Amniotic epithelial cell (primary cell): ENCODE measurements at regions not wholly inside any gene's neighbourhood (a gene's known extent, or its start where the extent isn't known, plus 50 kb on each side); places are given as distances from the start of the nearest gene placed in this dataset.
"Not testable (repeated sequence)": the region's sequence is repeated elsewhere in the genome, so short reads cannot be mapped to it uniquely, and the experiment has no call there.

Experiments
- DNase-seq: peaks from one replicate; pipeline ENCODE4 v3.0.0-alpha.2; 2010; ENCODE audit warnings: low read depth

DNA sequence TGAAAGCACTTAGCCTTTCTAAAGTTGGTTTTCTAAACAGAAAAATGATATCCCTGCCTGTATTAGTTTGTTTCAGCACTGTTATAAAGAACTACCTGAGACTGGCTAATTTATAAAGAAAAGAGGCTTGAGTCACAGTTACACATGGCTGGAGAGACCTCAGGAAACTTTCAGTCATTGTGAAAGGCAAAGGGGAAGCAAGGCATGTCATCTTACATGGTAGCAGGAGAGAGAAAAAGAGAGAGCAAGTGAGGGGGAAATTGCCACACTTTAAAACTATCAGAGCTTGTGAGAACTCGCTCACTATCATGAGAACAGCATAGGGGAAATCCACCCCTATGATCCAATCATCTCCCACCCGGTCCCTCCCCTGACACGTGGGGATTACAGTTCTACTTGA is 64.9 kb downstream of the FAM170A start:
- DNase-seq, result no peak

- DNase-seq, result no peak
Observed at GRCh38 chr5:119706049-119706448, 76.7 kb downstream of the FAM170A start.

GRCh38 chr5:119708076-119708790 is 78.9 kb downstream of the FAM170A start:
- no peak for DNase-seq

GRCh38 chr5:119721775-119722174 is 92.4 kb downstream of the FAM170A start:
- no peak for DNase-seq

DNA sequence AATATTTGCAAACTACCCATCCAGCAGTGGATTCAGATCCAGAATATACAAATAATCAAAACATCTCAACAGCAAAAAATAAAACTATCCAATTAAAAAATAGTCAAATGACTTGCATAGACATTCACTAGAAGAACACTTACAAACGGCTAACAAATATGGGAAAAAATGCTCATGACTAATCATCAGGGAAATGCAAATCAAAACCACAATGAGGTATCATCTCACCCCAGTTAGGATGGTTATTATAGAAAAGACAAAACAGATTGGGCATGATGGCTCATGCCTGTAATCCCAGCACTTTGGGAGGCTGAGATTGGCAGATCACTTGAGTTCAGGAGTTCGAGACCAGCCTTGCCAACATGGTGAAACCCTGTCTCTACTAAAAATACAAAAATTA is 95.9 kb downstream of the FAM170A start:
- not testable (repeated sequence) for DNase-seq

DNA sequence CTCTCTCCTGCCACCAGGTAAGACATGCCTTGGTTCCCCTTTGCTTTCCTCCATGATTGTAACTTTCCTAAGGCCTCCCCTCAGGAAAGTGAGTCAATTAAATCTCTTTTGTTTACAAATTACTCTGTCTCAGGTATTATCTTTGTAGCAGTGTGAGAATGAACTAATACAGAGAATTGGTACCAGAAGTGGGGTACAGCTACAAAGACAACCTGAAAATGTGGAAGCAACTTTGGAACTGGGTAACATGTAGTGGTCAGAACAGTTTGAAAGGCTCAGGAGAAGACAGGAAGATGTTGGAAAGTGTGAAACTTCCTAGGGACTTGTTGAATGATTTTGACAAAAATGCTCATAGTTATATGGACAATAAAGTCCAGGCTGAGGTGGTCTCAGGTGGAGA is 97.2 kb downstream of the FAM170A start:
- no peak for DNase-seq

DNA sequence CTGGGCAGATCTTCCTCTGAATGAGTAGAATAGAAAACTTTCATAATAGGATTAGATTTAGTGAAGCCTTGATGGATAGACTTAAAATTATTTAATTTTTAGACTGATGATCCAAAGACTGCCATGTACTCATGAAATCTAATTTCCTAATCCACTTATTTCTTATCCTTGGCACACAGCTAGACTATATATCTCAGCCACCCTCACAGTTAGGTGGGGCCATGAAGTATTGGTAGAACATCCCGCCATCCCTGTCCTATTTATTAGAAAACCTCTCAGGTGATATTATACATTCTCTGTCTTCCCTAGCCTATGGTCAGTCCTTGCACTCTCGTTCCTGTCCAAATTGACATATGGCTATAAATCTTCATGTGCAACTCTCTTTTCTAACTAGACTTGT is 110.9 kb downstream of the FAM170A start:
- no peak for DNase-seq

- no peak for DNase-seq
Observed at GRCh38 chr5:119741691-119742090, 112.3 kb downstream of the FAM170A start.

DNA sequence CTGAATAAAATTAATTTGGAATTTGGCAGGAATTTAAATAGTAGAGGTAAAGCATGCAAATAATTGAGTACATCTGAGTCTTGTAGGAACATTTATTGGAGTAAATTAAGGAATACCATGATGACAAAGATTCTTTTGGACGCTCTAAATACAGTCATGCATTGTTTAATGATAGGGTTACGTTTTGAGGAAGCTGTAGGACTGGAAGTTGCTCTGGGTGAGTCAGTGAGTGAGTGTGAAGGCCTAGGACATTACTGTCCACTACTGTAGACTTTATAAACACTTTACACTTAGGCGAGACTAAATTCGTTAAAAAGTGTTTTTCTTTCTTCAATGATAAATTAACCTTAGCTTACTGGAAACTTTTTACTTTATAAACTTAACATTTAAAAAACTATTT is 113.0 kb downstream of the FAM170A start:
- no peak for DNase-seq

DNA sequence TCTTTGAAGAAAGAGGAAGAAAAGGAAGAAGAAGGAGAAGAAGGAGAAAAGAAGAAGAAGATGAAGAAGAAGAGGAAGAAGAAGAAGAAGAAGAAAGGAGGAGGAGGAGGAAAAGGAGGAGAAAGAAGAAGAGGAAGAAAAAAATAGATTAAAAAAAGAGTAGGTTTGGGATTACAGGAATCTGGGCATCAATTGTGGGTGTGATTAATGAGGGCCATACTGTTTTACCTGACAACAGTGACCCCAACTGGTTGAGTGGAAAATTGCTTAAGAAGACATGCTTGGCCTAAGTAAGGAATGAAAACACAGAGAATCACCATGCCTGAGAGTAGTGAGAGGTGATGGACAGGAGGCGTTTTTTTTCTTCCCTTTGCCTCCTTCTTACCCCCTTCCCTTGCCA is 114.6 kb downstream of the FAM170A start:
- DNase-seq, result peak; percentile 54

DNA sequence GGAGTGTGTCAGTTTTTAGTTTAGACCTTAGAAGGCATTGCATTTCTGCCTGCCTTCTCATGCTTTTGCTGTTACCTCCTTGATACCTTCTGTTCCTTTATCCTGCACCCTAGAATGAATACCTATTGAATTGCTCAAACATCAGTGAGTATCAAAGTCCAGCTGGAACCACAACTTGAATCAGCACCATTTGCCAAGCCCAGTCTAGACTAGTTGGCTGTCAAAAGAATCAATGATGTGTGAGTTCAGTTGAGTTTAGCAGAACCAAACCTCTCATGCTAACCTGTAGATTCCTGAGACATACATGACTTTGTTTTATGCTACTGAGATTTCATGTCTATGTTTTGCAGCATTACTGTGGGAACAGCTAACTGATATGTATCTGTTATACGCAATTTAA is 116.6 kb downstream of the FAM170A start:
- no peak for DNase-seq

DNA sequence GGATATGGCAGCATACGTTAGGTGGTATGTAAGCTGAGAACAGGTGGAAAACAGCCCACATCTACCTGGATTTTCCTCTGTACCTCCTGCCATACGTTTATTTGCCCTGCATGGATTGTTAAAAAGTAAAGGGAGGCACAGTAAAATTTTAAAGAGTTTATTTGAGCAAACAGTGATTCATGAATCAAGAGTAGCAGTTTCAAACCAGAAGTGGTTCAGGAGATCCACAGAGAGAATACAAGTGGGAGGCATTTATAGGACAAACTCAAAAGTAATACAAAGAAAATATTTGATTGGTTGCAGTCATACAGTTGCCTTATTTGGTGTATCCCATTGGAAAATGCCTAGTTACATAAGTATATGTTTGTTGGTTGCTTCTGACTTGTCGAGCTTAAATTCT is 117.6 kb downstream of the FAM170A start:
- no peak for DNase-seq

GRCh38 chr5:119750887-119751733 is 121.8 kb downstream of the FAM170A start:
- DNase-seq, result no peak

- no peak for DNase-seq
Observed at GRCh38 chr5:119751734-119752094, 122.4 kb downstream of the FAM170A start.

DNA sequence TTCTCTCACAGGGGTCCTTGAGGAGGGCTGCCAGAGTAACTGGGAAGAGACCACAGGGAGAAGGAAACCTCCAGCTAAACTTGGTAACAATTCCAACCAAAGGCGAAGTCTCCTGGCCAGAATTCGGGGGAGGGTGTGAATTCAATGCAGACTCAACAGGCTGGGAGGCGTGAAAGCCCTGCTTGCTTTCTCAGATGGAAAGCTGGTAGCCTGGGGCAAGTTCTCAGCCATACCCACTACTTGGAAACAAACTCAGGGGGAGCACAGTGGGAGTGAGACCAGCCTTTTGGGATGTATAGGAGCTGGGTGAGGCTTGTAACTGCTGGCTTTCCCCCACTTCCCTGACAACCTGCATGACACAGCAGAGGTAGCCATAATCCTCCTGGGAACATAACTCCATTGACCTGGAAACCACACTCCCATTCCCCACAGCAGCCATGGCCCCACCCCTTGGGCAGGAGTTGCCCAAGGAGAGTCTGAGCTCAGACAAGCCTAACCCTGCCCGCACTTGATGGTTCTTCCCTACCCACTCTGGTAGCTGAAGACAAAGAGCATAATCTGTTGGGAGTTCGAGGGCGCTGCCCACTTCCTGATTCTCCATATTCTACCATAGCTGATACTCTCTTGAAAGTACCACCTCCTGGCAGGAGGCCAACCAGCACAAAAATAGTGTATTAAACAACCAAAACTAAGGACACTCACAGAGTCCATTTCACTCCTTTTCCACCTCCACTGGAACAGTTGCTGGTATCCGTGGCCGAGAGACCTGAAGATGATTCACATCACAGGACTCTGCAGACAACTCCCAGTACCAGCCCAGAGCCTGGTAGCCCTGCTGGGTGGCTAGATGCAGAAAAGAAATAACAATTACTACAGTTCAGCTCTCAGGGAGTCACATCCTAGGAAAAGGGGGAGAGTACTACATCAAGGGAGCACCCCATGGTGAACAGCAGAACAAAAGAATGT is 123.8 kb downstream of the FAM170A start:
- DNase-seq, result no peak

DNA sequence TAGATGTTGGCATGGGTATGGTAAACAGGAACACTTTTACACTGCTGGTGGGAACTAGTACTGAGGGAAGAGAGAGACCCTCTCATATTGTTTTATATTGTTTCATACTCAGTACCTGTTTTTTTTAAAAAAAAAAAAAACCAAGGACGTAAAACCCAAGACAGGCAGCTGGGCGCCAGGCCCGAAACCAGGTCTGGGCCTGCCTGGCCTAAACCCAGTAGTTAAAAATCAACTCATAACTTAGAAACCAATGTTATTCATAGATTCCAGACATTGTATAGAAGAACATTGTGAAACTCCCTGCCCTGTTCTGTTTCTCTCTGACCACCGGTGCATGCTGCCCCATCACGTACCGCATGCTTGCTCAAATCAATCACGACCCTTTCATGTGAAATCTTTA is 125.5 kb downstream of the FAM170A start:
- not testable (repeated sequence) for DNase-seq

DNA sequence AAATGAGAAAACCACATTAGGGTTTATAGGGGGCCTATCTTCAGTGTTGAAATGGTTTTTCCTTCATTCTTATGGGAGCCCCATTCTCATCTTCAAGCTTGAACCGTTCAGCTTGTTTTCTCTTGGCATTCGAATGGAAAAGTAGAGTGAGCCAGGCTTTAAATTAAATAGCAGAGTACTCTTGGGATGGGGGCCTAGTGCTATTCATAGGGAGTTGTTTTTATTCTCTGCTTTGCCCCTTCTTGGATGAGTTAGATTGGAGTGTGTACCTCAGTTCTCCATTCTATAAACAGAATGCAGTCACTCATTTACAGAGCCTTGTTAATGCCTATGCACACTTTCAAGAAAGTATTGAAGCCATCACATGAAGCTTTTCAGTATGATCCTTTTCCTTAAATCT is 127.9 kb downstream of the FAM170A start:
- no peak for DNase-seq

DNA sequence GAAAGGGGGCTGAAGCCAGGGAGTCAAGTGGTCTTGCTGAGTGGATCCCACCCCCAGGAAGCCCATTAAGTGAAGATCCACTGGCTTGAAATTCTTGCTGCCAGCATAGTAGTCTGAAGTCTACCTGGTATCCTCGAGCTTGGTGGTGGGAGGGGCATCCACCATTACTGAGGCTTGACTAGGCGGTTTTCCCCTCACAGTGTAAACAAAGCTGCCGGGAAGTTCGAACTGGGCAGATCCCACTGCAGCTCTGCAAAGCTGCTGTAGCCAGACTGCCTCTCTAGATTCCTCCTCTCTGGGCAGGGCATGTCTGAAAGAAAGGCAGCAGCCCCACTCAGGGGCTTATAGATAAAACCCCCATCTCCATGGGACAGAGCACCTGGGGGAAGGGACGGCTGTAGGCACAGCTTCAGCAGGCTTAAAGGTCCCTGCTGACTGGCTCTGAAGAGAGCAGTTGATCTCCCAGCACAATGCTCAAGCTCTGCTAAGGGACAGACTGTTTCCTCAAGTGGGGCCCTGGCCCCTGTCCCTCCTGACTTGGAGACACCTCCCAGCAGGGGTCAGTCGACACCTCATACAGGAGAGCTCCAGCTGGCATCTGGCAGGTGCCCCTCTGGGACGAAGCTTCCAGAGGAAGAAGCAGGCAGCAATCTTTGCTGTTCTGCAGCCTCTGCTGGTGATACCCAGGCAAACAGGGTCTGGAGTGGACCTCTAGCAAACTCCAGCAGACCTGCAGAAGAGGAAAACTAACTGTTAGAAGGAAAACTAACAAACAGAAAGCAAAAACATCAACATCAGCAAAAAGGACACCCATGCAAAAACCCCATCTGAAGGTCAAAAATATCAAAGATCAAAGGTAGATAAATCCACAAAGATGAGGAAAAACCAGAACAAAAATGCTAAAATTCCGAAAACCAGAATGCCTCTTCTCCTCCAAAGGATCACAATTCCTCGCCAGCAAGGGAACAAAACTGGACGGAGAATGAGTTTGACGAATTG is 140.6 kb downstream of the FAM170A start:
- DNase-seq, result not testable (repeated sequence)

- not testable (repeated sequence) for DNase-seq
Observed at GRCh38 chr5:119780145-119780544, 150.8 kb downstream of the FAM170A start.

GRCh38 chr5:119785057-119785456 is 155.7 kb downstream of the FAM170A start:
- DNase-seq, result no peak
